H54 (cell line): ENCODE measurements at regions not wholly inside any gene's neighbourhood (a gene's known extent, or its start where the extent isn't known, plus 50 kb on each side); places are given as distances from the start of the nearest gene placed in this dataset.
"Not testable (repeated sequence)": the region's sequence is repeated elsewhere in the genome, so short reads cannot be mapped to it uniquely, and the experiment has no call there.

Experiments
- DNase-seq: peaks from one replicate; pipeline ENCODE4 v3.0.0; 2011; ENCODE audit warnings: low spot score, mixed read lengths; ENCODE audit not compliant: insufficient read length
- FAIRE-seq: peaks from 3 replicates; lab custom pipeline; 2011; peaks lifted over from hg19 to GRCh38; lab: Jason Lieb, UNC
- POLR2A ChIP-seq: IDR thresholded peaks from 2 replicates; pipeline ENCODE4 v1.6.1; 2011; ENCODE audit warnings: low read depth, mild to moderate bottlenecking, low read length

GRCh38 chr2:15693926-15694588 is 102.4 kb downstream of the DDX1 start:
- no peak for FAIRE-seq
- TF ChIP-seq POLR2A, result no peak
- no peak for DNase-seq

- TF ChIP-seq POLR2A, result no peak
- FAIRE-seq, result no peak
- DNase-seq, result no peak
Measured at GRCh38 chr2:15694589-15694986, 102.9 kb downstream of the DDX1 start.

- no peak for FAIRE-seq
- no peak for DNase-seq
- TF ChIP-seq POLR2A, result no peak
Measured at GRCh38 chr2:15695582-15696330, 104.1 kb downstream of the DDX1 start.

- FAIRE-seq, DNase-seq: not testable (repeated sequence)
Measured at GRCh38 chr2:15696606-15697170, 105.0 kb downstream of the DDX1 start.

- FAIRE-seq (no peak), DNase-seq (no peak)
- TF ChIP-seq POLR2A, result no peak
Measured at GRCh38 chr2:15700131-15700530, 108.5 kb downstream of the DDX1 start.

- no peak for TF ChIP-seq POLR2A
- FAIRE-seq, result no peak
Measured at GRCh38 chr2:15700599-15701340, 109.1 kb downstream of the DDX1 start.

GRCh38 chr2:15701341-15701907 is 109.8 kb downstream of the DDX1 start:
- DNase-seq (no peak), FAIRE-seq (no peak)
- no peak for TF ChIP-seq POLR2A

More at GRCh38 chr2:15700599-15701340, 109.1 kb downstream of the DDX1 start:
- DNase-seq, result no peak

GRCh38 chr2:15701991-15702390 is 110.3 kb downstream of the DDX1 start:
- no peak for FAIRE-seq
- no peak for DNase-seq
- no peak for TF ChIP-seq POLR2A

GRCh38 chr2:15702452-15702851 is 110.8 kb downstream of the DDX1 start:
- no peak for FAIRE-seq
- DNase-seq, result no peak
- TF ChIP-seq POLR2A, result no peak

- TF ChIP-seq POLR2A, result no peak
- DNase-seq (no peak), FAIRE-seq (no peak)
Measured at GRCh38 chr2:15703365-15703869, 111.7 kb downstream of the DDX1 start.

GRCh38 chr2:15704086-15704787 is 112.6 kb downstream of the DDX1 start:
- FAIRE-seq (no peak), DNase-seq (no peak)
- no peak for TF ChIP-seq POLR2A

GRCh38 chr2:15704788-15705115 is 113.1 kb downstream of the DDX1 start:
- no peak for TF ChIP-seq POLR2A
- FAIRE-seq, result no peak
- no peak for DNase-seq

GRCh38 chr2:15705310-15705709 is 113.6 kb downstream of the DDX1 start:
- DNase-seq, result no peak
- no peak for FAIRE-seq
- no peak for TF ChIP-seq POLR2A
